Naive thymus-derived CD8-positive, alpha-beta T cell (primary cell): ENCODE measurements at regions not wholly inside any gene's neighbourhood (a gene's known extent, or its start where the extent isn't known, plus 50 kb on each side); places are given as distances from the start of the nearest gene placed in this dataset.
"Not testable (repeated sequence)": the region's sequence is repeated elsewhere in the genome, so short reads cannot be mapped to it uniquely, and the experiment has no call there.

ENCODE experiments used
- ATAC-seq, 2 donors: fragments of 150-1000 bp; cut with Tn5 transposase in 1 of 2; sonication (Bioruptor Pico), chemical (Tn5 transposase) in 1 of 2; 1 replicate in 1 of 2; 2 replicates in 1 of 2; pipeline ENCODE4 v1.10.0; 2021; ENCODE audit warnings: mild to moderate bottlenecking in 2 of 2, moderate library complexity in 2 of 2
- POLR2A ChIA-PET: fragments of 350-600 bp; sonication (Branson Sonifier 250); formaldehyde crosslinking; loops from one replicate; lab custom pipeline; 2021; ENCODE audit warnings: antibody characterized with exemption; lab: Charles Lee
- DNase-seq, 10 donors: peaks; one replicate each; pipeline versions ENCODE4 v3.0.0 to v3.0.0-alpha.2; 2020 to 2022
- H3K27ac Mint-ChIP-seq, 10 donors: one replicate each; pipeline ENCODE4 v1.8.0; 2020 to 2022; ENCODE audit warnings: mild to moderate bottlenecking in 10 of 10, mixed read lengths in 10 of 10, moderate library complexity in 4 of 10, inconsistent platforms in 1 of 10
- H3K27me3 Mint-ChIP-seq, 5 donors: one replicate each; pipeline ENCODE4 v1.8.0; 2021 to 2022; ENCODE audit warnings: mixed read lengths in 5 of 5
- H3K36me3 Mint-ChIP-seq, 3 donors: one replicate each; pipeline ENCODE4 v1.8.0; 2020 to 2022; ENCODE audit warnings: mixed read lengths in 3 of 3, mild to moderate bottlenecking in 2 of 3, inconsistent platforms in 1 of 3
- H3K4me1 Mint-ChIP-seq, 4 donors: one replicate each; pipeline ENCODE4 v1.8.0; 2021 to 2022; ENCODE audit warnings: mixed read lengths in 4 of 4
- H3K4me3 Mint-ChIP-seq, 10 donors: one replicate each; pipeline ENCODE4 v1.8.0; 2020 to 2022; ENCODE audit warnings: mild to moderate bottlenecking in 10 of 10, mixed read lengths in 10 of 10, moderate library complexity in 6 of 10, inconsistent platforms in 1 of 10
- H3K9me3 Mint-ChIP-seq, 9 donors: one replicate each; pipeline ENCODE4 v1.8.0; 2020 to 2022; ENCODE audit warnings: mixed read lengths in 9 of 9, mild to moderate bottlenecking in 3 of 9, inconsistent platforms in 1 of 9, moderate library complexity in 1 of 9

- H3K27ac Mint-ChIP-seq, result no peak overlapping the region
- ATAC-seq, result no peak
Measured at GRCh38 chr3:191148131-191148530, 50.9 kb upstream of the OSTN start.

GRCh38 chr3:191143224-191143623, 55.8 kb upstream of the OSTN start:
- ATAC-seq, result no peak
- Mint-ChIP-seq H3K36me3 (no peaks in the 10 kb centered on the region), H3K27ac (no peak overlapping the region), H3K27me3 (no peaks in the 10 kb centered on the region), H3K4me3 (no peak overlapping the region), H3K9me3 (peaks cover 0 to 18% (median 3%) of the 10 kb centered on the region in 9 donors), H3K4me1 (no peaks in the 10 kb centered on the region)
- POLR2A ChIA-PET, result no interaction called here
- no peak for DNase-seq

More at GRCh38 chr3:191148131-191148530, 50.9 kb upstream of the OSTN start:
- no peaks in the 10 kb centered on the region for H3K27me3 Mint-ChIP-seq
- no peaks in the 10 kb centered on the region for H3K4me1 Mint-ChIP-seq
- DNase-seq, result no peak
- no peak overlapping the region for H3K4me3 Mint-ChIP-seq
- POLR2A ChIA-PET, result no interaction called here
- peaks cover 0 to 20% (median 5%) of the 10 kb centered on the region in 9 donors for H3K9me3 Mint-ChIP-seq
- no peaks in the 10 kb centered on the region for H3K36me3 Mint-ChIP-seq

GRCh38 chr3:191141728-191142127, 57.3 kb upstream of the OSTN start:
- H3K9me3 Mint-ChIP-seq, result peaks cover 0 to 14% (median 4%) of the 10 kb centered on the region in 9 donors
- no peak for ATAC-seq
- no peak overlapping the region for H3K27ac Mint-ChIP-seq

DNA sequence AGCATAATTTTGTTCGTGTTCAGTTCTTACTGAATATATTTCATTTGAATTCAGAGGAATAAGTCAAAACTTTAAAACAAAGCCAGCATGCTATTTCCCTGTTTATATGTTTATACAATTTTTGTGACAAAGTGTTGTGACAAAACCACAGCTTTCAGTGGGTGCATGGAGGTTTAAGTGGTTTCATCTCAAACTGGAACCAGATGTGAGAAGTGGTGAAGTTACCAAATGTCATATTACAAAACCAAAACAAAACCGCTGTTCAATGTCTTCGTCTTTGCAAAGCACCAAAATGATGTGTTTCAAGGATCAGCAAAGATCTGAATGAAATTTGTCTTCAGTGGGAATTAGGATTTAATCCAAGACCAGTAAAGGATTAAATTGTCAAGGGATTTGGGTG, 59.3 kb upstream of the OSTN start:
- H3K27ac Mint-ChIP-seq, result no peak overlapping the region

More at GRCh38 chr3:191141728-191142127, 57.3 kb upstream of the OSTN start:
- Mint-ChIP-seq H3K36me3 (no peaks in the 10 kb centered on the region), H3K4me3 (no peak overlapping the region), H3K4me1 (no peaks in the 10 kb centered on the region), H3K27me3 (no peaks in the 10 kb centered on the region)
- POLR2A ChIA-PET, result no interaction called here
- DNase-seq, result no peak

DNA sequence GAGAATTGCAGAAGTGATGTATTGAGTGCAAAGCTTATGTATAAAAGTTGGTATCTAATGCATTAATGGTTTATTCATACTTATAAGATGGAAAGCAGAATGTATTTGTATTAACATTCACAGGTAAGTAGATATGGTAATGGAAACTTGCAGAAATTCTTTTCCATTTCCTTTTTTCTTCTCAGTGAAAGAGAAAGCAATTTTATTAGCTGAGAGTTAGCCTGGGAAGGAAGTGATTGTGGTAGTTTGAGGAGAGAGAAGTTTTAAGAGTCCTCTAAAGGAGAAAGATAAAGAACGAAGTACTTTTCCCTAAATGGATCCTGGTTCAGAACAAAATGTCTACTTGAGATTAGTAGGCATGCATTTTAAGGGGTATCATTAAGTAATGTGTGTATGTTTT, 60.1 kb upstream of the OSTN start:
- Mint-ChIP-seq H3K4me1 (no peaks in the 10 kb centered on the region), H3K36me3 (peaks cover 0 to 4% (median 0%) of the 10 kb centered on the region in 3 donors), H3K27me3 (no peaks in the 10 kb centered on the region), H3K9me3 (peaks cover 0 to 19% (median 5%) of the 10 kb centered on the region in 9 donors), H3K4me3 (no peak overlapping the region), H3K27ac (no peak overlapping the region)
- no peak for ATAC-seq
- DNase-seq, result no peak
- POLR2A ChIA-PET, result no interaction called here

More for the DNA sequence above, 59.3 kb upstream of the OSTN start:
- DNase-seq, result no peak
- H3K27me3 Mint-ChIP-seq, result no peaks in the 10 kb centered on the region
- H3K9me3 Mint-ChIP-seq, result peaks cover 0 to 18% (median 5%) of the 10 kb centered on the region in 9 donors
- peaks cover 0 to 4% (median 0%) of the 10 kb centered on the region in 3 donors for H3K36me3 Mint-ChIP-seq
- no peak for ATAC-seq
- H3K4me3 Mint-ChIP-seq, result no peak overlapping the region
- POLR2A ChIA-PET, result no interaction called here
- H3K4me1 Mint-ChIP-seq, result no peaks in the 10 kb centered on the region

DNA sequence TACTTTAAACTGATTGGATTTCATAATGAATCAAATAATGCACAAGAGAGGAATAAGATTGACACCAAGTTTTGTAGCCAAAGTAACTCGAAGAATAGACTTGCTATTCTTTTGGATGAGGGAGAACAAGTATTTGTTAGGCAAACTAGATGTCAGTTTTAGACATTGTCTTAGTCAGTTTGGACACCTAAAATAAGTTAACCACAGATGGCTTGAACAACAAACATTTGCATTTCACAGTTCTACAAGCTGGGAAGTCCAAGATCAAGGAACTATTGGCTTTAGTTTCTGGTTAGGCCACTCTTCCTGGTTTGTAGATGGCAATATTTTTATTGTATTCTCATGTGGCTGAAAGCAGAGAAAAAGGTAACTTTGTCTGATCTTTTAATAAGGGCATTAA, 61.3 kb upstream of the OSTN start:
- no peaks in the 10 kb centered on the region for H3K27me3 Mint-ChIP-seq
- no peak overlapping the region for H3K27ac Mint-ChIP-seq
- ATAC-seq (no peak), DNase-seq (no peak)
- peaks cover 0 to 4% (median 0%) of the 10 kb centered on the region in 3 donors for H3K36me3 Mint-ChIP-seq
- POLR2A ChIA-PET, result no interaction called here
- no peaks in the 10 kb centered on the region for H3K4me1 Mint-ChIP-seq
- no peak overlapping the region for H3K4me3 Mint-ChIP-seq
- peaks cover 0 to 19% (median 5%) of the 10 kb centered on the region in 9 donors for H3K9me3 Mint-ChIP-seq

- no peak overlapping the region for H3K27ac Mint-ChIP-seq
Measured at GRCh38 chr3:191136347-191136746, 62.7 kb upstream of the OSTN start.

DNA sequence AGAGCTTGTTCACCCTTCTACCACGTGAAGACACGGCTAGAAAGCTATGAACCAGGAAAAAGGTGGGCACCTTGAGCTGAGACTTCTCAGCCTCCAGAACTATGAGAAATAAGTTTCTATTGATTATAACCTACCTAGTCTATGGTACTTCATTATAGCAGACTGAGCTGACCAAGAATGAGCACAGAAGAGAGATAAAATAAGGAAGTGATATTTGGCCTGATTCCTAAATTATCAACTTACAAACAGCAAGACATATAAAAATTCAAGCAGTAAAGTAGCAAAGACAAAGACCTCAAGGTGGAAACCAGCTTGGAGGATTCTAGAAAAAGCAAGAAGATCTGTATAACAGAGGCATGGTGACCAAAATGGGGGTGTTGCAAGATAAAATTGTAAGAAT, 63.9 kb upstream of the OSTN start:
- H3K36me3 Mint-ChIP-seq, result peaks cover 0 to 4% (median 0%) of the 10 kb centered on the region in 3 donors
- H3K27me3 Mint-ChIP-seq, result no peaks in the 10 kb centered on the region
- peaks cover 0 to 19% (median 5%) of the 10 kb centered on the region in 9 donors for H3K9me3 Mint-ChIP-seq
- no peak overlapping the region for H3K27ac Mint-ChIP-seq
- no peak overlapping the region for H3K4me3 Mint-ChIP-seq
- no peaks in the 10 kb centered on the region for H3K4me1 Mint-ChIP-seq
- POLR2A ChIA-PET, result no interaction called here
- ATAC-seq, result no peak
- DNase-seq, result no peak

More at GRCh38 chr3:191136347-191136746, 62.7 kb upstream of the OSTN start:
- POLR2A ChIA-PET, result no interaction called here
- ATAC-seq (no peak), DNase-seq (no peak)
- Mint-ChIP-seq H3K4me3 (no peak overlapping the region), H3K9me3 (peaks cover 0 to 19% (median 5%) of the 10 kb centered on the region in 9 donors), H3K27me3 (no peaks in the 10 kb centered on the region), H3K36me3 (peaks cover 0 to 4% (median 0%) of the 10 kb centered on the region in 3 donors), H3K4me1 (no peaks in the 10 kb centered on the region)

- Mint-ChIP-seq H3K27ac (no peak overlapping the region), H3K27me3 (no peaks in the 10 kb centered on the region), H3K4me3 (no peak overlapping the region), H3K4me1 (no peaks in the 10 kb centered on the region), H3K9me3 (peaks cover 0 to 19% (median 5%) of the 10 kb centered on the region in 9 donors), H3K36me3 (peaks cover 0 to 4% (median 0%) of the 10 kb centered on the region in 3 donors)
- DNase-seq, result no peak
- no peak for ATAC-seq
- POLR2A ChIA-PET, result no interaction called here
Measured at GRCh38 chr3:191133359-191133758, 65.7 kb upstream of the OSTN start.

- DNase-seq, result no peak
- H3K36me3 Mint-ChIP-seq, result peaks cover 0 to 2% (median 0%) of the 10 kb centered on the region in 3 donors
- H3K9me3 Mint-ChIP-seq, result peaks cover 0 to 27% (median 5%) of the 10 kb centered on the region in 9 donors
- H3K4me3 Mint-ChIP-seq, result no peak overlapping the region
- H3K27me3 Mint-ChIP-seq, result no peaks in the 10 kb centered on the region
- POLR2A ChIA-PET, result no interaction called here
- no peak for ATAC-seq
- H3K27ac Mint-ChIP-seq, result no peak overlapping the region
- H3K4me1 Mint-ChIP-seq, result no peaks in the 10 kb centered on the region
Measured at GRCh38 chr3:191131305-191131704, 67.7 kb upstream of the OSTN start.

GRCh38 chr3:191124891-191125290, 74.2 kb upstream of the OSTN start:
- ATAC-seq, H3K27me3 Mint-ChIP-seq, POLR2A ChIA-PET, H3K27ac Mint-ChIP-seq, H3K4me3 Mint-ChIP-seq, H3K36me3 Mint-ChIP-seq, DNase-seq, H3K4me1 Mint-ChIP-seq: not testable (repeated sequence)
- peaks cover 0 to 21% (median 3%) of the 10 kb centered on the region in 9 donors for H3K9me3 Mint-ChIP-seq

- Mint-ChIP-seq H3K4me1 (no peaks in the 10 kb centered on the region), H3K4me3 (no peak overlapping the region), H3K27me3 (no peaks in the 10 kb centered on the region), H3K9me3 (peaks cover 0 to 21% (median 3%) of the 10 kb centered on the region in 9 donors), H3K27ac (no peak overlapping the region), H3K36me3 (no peaks in the 10 kb centered on the region)
- ATAC-seq, result no peak
- DNase-seq, result no peak
- POLR2A ChIA-PET, result no interaction called here
Measured at GRCh38 chr3:191123946-191124345, 75.1 kb upstream of the OSTN start.

DNA sequence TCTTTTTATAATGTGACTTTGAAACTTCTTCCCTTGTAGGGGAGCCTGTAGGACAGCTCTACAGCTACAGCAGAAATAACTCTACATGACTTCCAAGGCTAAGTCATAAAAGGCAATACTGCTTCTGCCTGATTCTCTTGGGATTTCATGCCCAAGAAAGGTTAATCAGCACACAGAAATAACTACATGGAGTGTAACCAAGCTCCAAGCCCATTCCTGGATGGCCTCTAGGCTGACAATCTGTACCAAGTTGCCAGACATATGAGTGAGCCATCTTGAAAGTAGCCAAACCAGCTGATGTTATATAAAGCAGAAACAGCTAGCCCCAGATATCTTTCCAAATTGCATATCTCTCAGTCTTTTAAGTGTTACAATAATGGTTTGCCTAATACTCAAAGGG, 75.8 kb upstream of the OSTN start:
- no peak overlapping the region for H3K4me3 Mint-ChIP-seq
- no peaks in the 10 kb centered on the region for H3K36me3 Mint-ChIP-seq
- DNase-seq, result no peak
- peaks cover 0 to 21% (median 3%) of the 10 kb centered on the region in 9 donors for H3K9me3 Mint-ChIP-seq
- POLR2A ChIA-PET, result no interaction called here
- H3K4me1 Mint-ChIP-seq, result no peaks in the 10 kb centered on the region
- no peak overlapping the region for H3K27ac Mint-ChIP-seq
- no peaks in the 10 kb centered on the region for H3K27me3 Mint-ChIP-seq
- no peak for ATAC-seq
